ENCODE measurements at regions not wholly inside any gene's neighbourhood (a gene's known extent, or its start where the extent isn't known, plus 50 kb on each side); places are given as distances from the start of the nearest gene placed in this dataset.

GRCh38 chr3:72336821-72337479, 511.3 kb downstream of the SHQ1 start:
- no peak overlapping the region for H3K4me3 Mint-ChIP-seq
- Histone ChIP-seq H3K4me1 (ENCODE audit: control insufficient read depth, insufficient read depth, low read length) (peaks cover 6% of the 10 kb centered on the region), H3K27ac (ENCODE audit: low read length) (no peak overlapping the region), H3K9me3 (ENCODE audit: control insufficient read depth, insufficient read depth, low read length) (no peaks in the 10 kb centered on the region), H3K36me3 (ENCODE audit: control insufficient read depth, insufficient read depth, low read length) (no peaks in the 10 kb centered on the region), H3K27me3 (ENCODE audit: control insufficient read depth, insufficient read depth, low read length) (no peaks in the 10 kb centered on the region), H3K4me3 (ENCODE audit: low read length) (no peak overlapping the region)
- no peaks in the 10 kb centered on the region for H3K4me1 Mint-ChIP-seq
- TF ChIP-seq, protein P1, sequence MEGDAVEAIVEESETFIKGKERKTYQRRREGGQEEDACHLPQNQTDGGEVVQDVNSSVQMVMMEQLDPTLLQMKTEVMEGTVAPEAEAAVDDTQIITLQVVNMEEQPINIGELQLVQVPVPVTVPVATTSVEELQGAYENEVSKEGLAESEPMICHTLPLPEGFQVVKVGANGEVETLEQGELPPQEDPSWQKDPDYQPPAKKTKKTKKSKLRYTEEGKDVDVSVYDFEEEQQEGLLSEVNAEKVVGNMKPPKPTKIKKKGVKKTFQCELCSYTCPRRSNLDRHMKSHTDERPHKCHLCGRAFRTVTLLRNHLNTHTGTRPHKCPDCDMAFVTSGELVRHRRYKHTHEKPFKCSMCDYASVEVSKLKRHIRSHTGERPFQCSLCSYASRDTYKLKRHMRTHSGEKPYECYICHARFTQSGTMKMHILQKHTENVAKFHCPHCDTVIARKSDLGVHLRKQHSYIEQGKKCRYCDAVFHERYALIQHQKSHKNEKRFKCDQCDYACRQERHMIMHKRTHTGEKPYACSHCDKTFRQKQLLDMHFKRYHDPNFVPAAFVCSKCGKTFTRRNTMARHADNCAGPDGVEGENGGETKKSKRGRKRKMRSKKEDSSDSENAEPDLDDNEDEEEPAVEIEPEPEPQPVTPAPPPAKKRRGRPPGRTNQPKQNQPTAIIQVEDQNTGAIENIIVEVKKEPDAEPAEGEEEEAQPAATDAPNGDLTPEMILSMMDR (IDR thresholded peaks at IDR 0.05), result no peak
- no peaks in the 10 kb centered on the region for H3K9me3 Mint-ChIP-seq
- DNase-seq (no peak), ATAC-seq (no peak)
- H3K36me3 Mint-ChIP-seq, result no peaks in the 10 kb centered on the region
- intact Hi-C loops (cut with micrococcal nuclease), result no loop called here
- H3K27ac Mint-ChIP-seq, result no peak overlapping the region
- peaks cover 0 to 2% of the 10 kb centered on the region in 2 donors for H3K27me3 Mint-ChIP-seq (ENCODE audit: low read depth in 2 of 2)
- WGBS (ENCODE audit: insufficient coverage), result 89% methylated on average over 22 of the region's 24 CpGs

DNA sequence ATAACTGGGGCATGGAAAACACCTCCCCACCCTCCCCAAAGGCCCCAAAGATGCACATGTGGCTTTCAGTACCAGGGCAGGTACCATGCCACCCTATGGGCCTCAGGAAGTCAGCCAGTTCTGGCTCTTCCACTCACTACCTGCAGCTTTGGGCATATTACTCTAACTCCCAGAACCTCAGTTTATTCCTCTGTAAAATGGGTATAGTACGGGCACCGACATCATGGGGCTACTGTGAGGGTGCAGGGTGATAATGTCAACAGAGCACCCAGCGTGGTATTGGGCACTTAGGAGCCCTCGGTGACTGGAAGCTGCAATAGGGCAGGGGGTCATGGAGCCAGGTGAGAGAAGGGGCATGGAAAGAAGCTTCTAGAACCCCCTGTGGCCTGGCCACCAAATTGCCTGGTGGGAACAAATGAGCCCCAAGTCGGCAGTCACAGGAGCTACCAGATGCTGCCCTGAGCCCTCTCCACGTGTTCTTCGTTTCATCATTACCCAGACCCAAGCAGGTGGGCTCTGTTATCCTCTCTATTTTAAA, 512.1 kb downstream of the SHQ1 start:
- no peak overlapping the region for H3K4me3 Mint-ChIP-seq
- H3K4me1 ChIP-seq (ENCODE audit: control insufficient read depth, insufficient read depth, low read length), result peaks cover 6% of the 10 kb centered on the region
- WGBS (ENCODE audit: insufficient coverage), result 92% methylated on average over 7 of the region's 7 CpGs

GRCh38 chr3:72335458-72336095, 512.7 kb downstream of the SHQ1 start:
- intact Hi-C loops (cut with micrococcal nuclease), result no loop called here
- no peaks in the 10 kb centered on the region for H3K36me3 ChIP-seq (ENCODE audit: control insufficient read depth, insufficient read depth, low read length)
- H3K4me3 ChIP-seq (ENCODE audit: low read length), result no peak overlapping the region
- Mint-ChIP-seq H3K27me3 (ENCODE audit: low read depth in 2 of 2) (peaks cover 0 to 2% of the 10 kb centered on the region in 2 donors), H3K4me3 (no peak overlapping the region), H3K4me1 (no peaks in the 10 kb centered on the region), H3K36me3 (no peaks in the 10 kb centered on the region), H3K9me3 (no peaks in the 10 kb centered on the region), H3K27ac (no peak overlapping the region)
- 93% methylated on average over 9 of the region's 10 CpGs for WGBS (ENCODE audit: insufficient coverage)
- ATAC-seq, result no peak
- H3K9me3 ChIP-seq (ENCODE audit: control insufficient read depth, insufficient read depth, low read length), result no peaks in the 10 kb centered on the region
- H3K27me3 ChIP-seq (ENCODE audit: control insufficient read depth, insufficient read depth, low read length), result no peaks in the 10 kb centered on the region
- TF ChIP-seq, protein P1 (IDR thresholded peaks at IDR 0.05), result no peak
- H3K27ac ChIP-seq (ENCODE audit: low read length), result no peak overlapping the region
- DNase-seq, result no peak
- peaks cover 6% of the 10 kb centered on the region for H3K4me1 ChIP-seq (ENCODE audit: control insufficient read depth, insufficient read depth, low read length)

More for the DNA sequence above, 512.1 kb downstream of the SHQ1 start:
- no peaks in the 10 kb centered on the region for H3K36me3 ChIP-seq (ENCODE audit: control insufficient read depth, insufficient read depth, low read length)
- H3K27ac ChIP-seq (ENCODE audit: low read length), result no peak overlapping the region
- Mint-ChIP-seq H3K36me3 (no peaks in the 10 kb centered on the region), H3K27ac (no peak overlapping the region), H3K4me1 (no peaks in the 10 kb centered on the region), H3K9me3 (no peaks in the 10 kb centered on the region), H3K27me3 (ENCODE audit: low read depth in 2 of 2) (peaks cover 0 to 2% of the 10 kb centered on the region in 2 donors)
- no peaks in the 10 kb centered on the region for H3K27me3 ChIP-seq (ENCODE audit: control insufficient read depth, insufficient read depth, low read length)
- DNase-seq, result no peak
- H3K9me3 ChIP-seq (ENCODE audit: control insufficient read depth, insufficient read depth, low read length), result no peaks in the 10 kb centered on the region
- no peak overlapping the region for H3K4me3 ChIP-seq (ENCODE audit: low read length)
- TF ChIP-seq, protein P1 (IDR thresholded peaks at IDR 0.05), result no peak
- ATAC-seq, result no peak
- intact Hi-C loops (cut with micrococcal nuclease), result no loop called here
